Right lobe of liver (tissue), 6 donors: ENCODE measurements at regions not wholly inside any gene's neighbourhood (a gene's known extent, or its start where the extent isn't known, plus 50 kb on each side); places are given as distances from the start of the nearest gene placed in this dataset.

Experiments
- ATAC-seq, 4 donors: fragments of 200-7000 bp; cut with Tn5 transposase; one replicate each; pipeline ENCODE4 v1.9.1; 2020; ENCODE audit warnings: mild to moderate bottlenecking in 4 of 4, moderate library complexity in 4 of 4
- DNase-seq, 3 donors: peaks; one replicate each; pipeline ENCODE4 v3.0.0-alpha.2; 2020
- H3K27ac ChIP-seq, 3 donors: fragments of 200-600 bp; one replicate each; pipeline ENCODE4 v1.8.0; 2022
- H3K27me3 ChIP-seq, 2 donors: fragments of 200-600 bp; one replicate each; pipeline ENCODE4 v1.8.0; 2022
- H3K36me3 ChIP-seq, 4 donors: fragments of 200-600 bp; sonication (generic) in 1 of 4; one replicate each; pipeline versions ENCODE4 v1.5.1 to v1.8.0; 2017 to 2022; ENCODE audit warnings: control low read depth in 1 of 4
- H3K4me1 ChIP-seq, 4 donors: fragments of 200-600 bp; sonication (generic) in 1 of 4; one replicate each; pipeline versions ENCODE4 v1.5.1 to v1.8.0; 2017 to 2022; ENCODE audit warnings: control low read depth in 1 of 4
- H3K4me3 ChIP-seq, 3 donors: fragments of 200-600 bp; one replicate each; pipeline ENCODE4 v1.8.0; 2022
- H3K9me3 ChIP-seq, 4 donors: fragments of 200-600 bp; sonication (generic) in 1 of 4; one replicate each; pipeline versions ENCODE4 v1.5.1 to v1.8.0; 2017 to 2022; ENCODE audit warnings: control low read depth in 1 of 4
- POLR2A ChIP-seq: fragments of 450-650 bp; IDR thresholded peaks from one replicate; pipeline ENCODE4 v1.6.1; 2017; ENCODE audit warnings: antibody characterized with exemption, mild to moderate bottlenecking
- WGBS: methylation state at CpG from one replicate; pipeline ENCODE4 v1.1.6; 2018; ENCODE audit warnings: low coverage, low lambda C conversion rate; ENCODE audit not compliant: insufficient coverage; ENCODE audit errors: missing lambda C conversion rate; 5-methylcytosine and 5-hydroxymethylcytosine counted together
- intact Hi-C, 2 donors: fragments of 100-400 bp; cut with DNase I; formaldehyde crosslinking; loops; one replicate each; pipeline versions ENCODE4 v1.11.2 to v1.14.1; 2022
- TF ChIP-seq, protein P1 (sequence below), 4 donors: fragments of 200-600 bp in 3 of 4; fragments of 450-650 bp in 1 of 4; IDR thresholded peaks; one replicate each; pipeline versions ENCODE4 v1.5.1 to v1.8.0; 2016 to 2022; ENCODE audit warnings: antibody characterized with exemption in 4 of 4, mild to moderate bottlenecking in 2 of 4
- donor health status: DM: no; HTN: yes; CAD: no.
- donor health status: DM: no; HTN: no; CAD: no.
- donor health status: DM: no; HTN: no; CAD: no.
- donor health status: DM: no; HTN: yes; CAD: no.
- donor health status: DM: no; HTN: yes; CAD: no.

- DNase-seq (no peak), ATAC-seq (no peak)
- no peak overlapping the region for H3K4me3 ChIP-seq
- H3K4me1 ChIP-seq, result no peaks in the 10 kb centered on the region
- H3K9me3 ChIP-seq, result no peaks in the 10 kb centered on the region
- 66% methylated on average over 9 of the region's 9 CpGs for WGBS
- no peak overlapping the region for H3K27ac ChIP-seq
- no peak for TF ChIP-seq POLR2A
- TF ChIP-seq, protein P1, sequence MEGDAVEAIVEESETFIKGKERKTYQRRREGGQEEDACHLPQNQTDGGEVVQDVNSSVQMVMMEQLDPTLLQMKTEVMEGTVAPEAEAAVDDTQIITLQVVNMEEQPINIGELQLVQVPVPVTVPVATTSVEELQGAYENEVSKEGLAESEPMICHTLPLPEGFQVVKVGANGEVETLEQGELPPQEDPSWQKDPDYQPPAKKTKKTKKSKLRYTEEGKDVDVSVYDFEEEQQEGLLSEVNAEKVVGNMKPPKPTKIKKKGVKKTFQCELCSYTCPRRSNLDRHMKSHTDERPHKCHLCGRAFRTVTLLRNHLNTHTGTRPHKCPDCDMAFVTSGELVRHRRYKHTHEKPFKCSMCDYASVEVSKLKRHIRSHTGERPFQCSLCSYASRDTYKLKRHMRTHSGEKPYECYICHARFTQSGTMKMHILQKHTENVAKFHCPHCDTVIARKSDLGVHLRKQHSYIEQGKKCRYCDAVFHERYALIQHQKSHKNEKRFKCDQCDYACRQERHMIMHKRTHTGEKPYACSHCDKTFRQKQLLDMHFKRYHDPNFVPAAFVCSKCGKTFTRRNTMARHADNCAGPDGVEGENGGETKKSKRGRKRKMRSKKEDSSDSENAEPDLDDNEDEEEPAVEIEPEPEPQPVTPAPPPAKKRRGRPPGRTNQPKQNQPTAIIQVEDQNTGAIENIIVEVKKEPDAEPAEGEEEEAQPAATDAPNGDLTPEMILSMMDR (IDR thresholded peaks at IDR 0.05), result no peak
- no peaks in the 10 kb centered on the region for H3K27me3 ChIP-seq
- intact Hi-C loops, result no loop called here
- no peaks in the 10 kb centered on the region for H3K36me3 ChIP-seq
These were observed 147.9 kb upstream of the GAP43 start for GRCh38 chr3:115475178-115476041.

DNA sequence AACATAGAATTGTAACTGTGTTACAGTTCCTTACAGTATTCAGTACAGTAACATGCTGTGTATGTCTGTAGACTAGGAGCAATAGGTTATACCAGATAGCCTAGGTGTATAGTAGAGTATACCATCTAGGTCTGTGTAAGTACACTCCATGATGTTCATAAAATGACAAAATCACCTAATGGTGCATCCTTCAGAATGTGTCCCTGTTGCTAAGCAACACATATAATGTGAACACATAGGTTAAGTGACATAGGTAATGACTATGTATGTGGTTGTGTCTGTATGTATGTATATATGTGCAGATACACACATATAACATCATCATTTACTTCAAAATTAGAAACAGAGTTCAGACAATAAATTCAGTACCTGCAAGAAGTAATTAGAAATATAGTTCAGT lies 146.8 kb upstream of the GAP43 start:
- no peak for ATAC-seq
- TF ChIP-seq, protein P1 (IDR thresholded peaks at IDR 0.05), result no peak
- no peak for TF ChIP-seq POLR2A
- Histone ChIP-seq H3K27me3 (no peaks in the 10 kb centered on the region), H3K4me1 (no peaks in the 10 kb centered on the region), H3K27ac (no peak overlapping the region), H3K36me3 (no peaks in the 10 kb centered on the region), H3K9me3 (no peaks in the 10 kb centered on the region), H3K4me3 (no peak overlapping the region)
- DNase-seq, result no peak
- intact Hi-C loops, result no loop called here

DNA sequence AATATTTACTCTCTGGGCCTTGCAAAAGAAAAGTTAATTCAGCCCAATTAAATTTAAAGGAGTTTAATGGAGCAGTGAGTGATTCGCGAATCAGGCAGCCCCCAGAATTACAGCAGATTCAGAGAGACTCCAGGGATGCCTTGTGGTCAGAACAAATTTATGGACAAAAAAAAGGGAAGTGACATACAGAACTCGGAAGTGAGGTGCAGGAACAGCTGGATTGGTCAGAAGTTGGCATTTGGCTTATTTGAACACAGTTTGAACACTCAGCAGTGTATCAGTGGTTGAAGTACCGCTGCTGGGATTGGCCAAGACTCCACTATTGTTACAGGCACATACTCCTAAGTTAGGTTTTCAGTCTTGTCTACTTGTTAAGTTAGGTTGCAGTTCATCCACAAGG lies 145.0 kb upstream of the GAP43 start:
- no peak for TF ChIP-seq POLR2A
- TF ChIP-seq, protein P1 (IDR thresholded peaks at IDR 0.05), result no peak
- no peaks in the 10 kb centered on the region for H3K4me1 ChIP-seq
- H3K27ac ChIP-seq, result no peak overlapping the region
- no peak overlapping the region for H3K4me3 ChIP-seq
- 68% methylated on average over 4 of the region's 4 CpGs for WGBS
- intact Hi-C loops, result no loop called here
- H3K9me3 ChIP-seq, result no peaks in the 10 kb centered on the region
- DNase-seq (no peak), ATAC-seq (no peak)
- H3K27me3 ChIP-seq, result no peaks in the 10 kb centered on the region
- H3K36me3 ChIP-seq, result no peaks in the 10 kb centered on the region

- H3K27ac ChIP-seq, result no peak overlapping the region
- intact Hi-C loops, result no loop called here
- ATAC-seq (no peak), DNase-seq (no peak)
- WGBS, result 58% methylated on average over 2 of the region's 2 CpGs
- H3K4me1 ChIP-seq, result no peaks in the 10 kb centered on the region
- H3K9me3 ChIP-seq, result no peaks in the 10 kb centered on the region
- TF ChIP-seq, protein P1 (IDR thresholded peaks at IDR 0.05), result no peak
- no peak for TF ChIP-seq POLR2A
- H3K36me3 ChIP-seq, result no peaks in the 10 kb centered on the region
- no peak overlapping the region for H3K4me3 ChIP-seq
- H3K27me3 ChIP-seq, result no peaks in the 10 kb centered on the region
These were observed 136.4 kb upstream of the GAP43 start for GRCh38 chr3:115486880-115487279.
